ENCODE measurements at regions not wholly inside any gene's neighbourhood (a gene's known extent, or its start where the extent isn't known, plus 50 kb on each side); places are given as distances from the start of the nearest gene placed in this dataset. TPM values are rescaled to one million over a fixed set of nuclear protein-coding genes. Genes with fewer than 3 reads are reported as not detected.

Small RNA genes lying in the stretch of these regions (small RNA-seq; reads per million reads assigned to genes)
- not detected for gene RN7SKP228

All from urinary bladder (tissue), 1 donor.